ENCODE measurements at regions not wholly inside any gene's neighbourhood (a gene's known extent, or its start where the extent isn't known, plus 50 kb on each side); places are given as distances from the start of the nearest gene placed in this dataset.

DNA sequence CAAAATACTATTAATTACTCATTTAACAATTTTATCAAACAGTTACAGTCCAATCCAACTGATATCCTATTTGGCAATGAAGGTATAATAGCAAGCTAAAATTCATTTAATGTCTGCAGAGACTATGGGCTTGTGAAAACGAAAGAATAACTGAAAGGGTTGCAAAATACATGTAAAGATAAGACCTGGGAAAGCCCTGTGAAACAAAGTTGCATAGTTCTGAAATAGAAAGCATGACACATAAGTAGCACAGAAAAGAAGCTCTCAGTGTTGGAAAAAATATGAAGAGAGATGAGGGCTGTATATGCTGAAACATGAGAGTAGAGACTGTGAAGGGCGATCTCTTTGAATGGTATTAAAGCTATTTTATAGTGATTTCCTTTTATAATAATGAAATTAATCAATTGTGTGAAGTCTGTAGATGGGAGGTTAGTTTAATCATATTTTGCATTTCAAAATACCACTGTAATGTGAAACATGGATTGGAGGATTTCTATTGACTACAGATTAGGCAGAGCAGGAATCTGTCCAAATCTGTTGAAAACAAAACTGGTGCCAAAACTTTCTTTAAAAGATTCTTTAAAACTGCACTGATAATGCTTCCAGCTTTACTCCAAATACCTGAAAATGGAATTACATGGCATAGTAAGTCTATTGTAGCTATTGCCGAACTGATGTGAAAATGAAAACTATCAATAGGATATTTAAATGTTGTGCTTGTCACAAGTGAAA lies 1518.9 kb upstream of the B3GALT2 start:
- DNase-seq (ENCODE audit: low spot score) (no peak), ATAC-seq (ENCODE audit: insufficient number of reproducible peaks, low FRiP score, low read depth) (no peak)
- Histone ChIP-seq H3K27me3 (replicated peaks; ENCODE audit: insufficient read depth) (no peaks in the 10 kb centered on the region), H3K36me3 (no peaks in the 10 kb centered on the region), H3K4me3 (no peak overlapping the region), H3K9me3 (no peaks in the 10 kb centered on the region), H3K4me1 (ENCODE audit: control insufficient read depth in 1 of 2, low read depth in 2 of 2) (no peaks in the 10 kb centered on the region), H3K27ac (no peak overlapping the region)
- TF ChIP-seq, protein P1, sequence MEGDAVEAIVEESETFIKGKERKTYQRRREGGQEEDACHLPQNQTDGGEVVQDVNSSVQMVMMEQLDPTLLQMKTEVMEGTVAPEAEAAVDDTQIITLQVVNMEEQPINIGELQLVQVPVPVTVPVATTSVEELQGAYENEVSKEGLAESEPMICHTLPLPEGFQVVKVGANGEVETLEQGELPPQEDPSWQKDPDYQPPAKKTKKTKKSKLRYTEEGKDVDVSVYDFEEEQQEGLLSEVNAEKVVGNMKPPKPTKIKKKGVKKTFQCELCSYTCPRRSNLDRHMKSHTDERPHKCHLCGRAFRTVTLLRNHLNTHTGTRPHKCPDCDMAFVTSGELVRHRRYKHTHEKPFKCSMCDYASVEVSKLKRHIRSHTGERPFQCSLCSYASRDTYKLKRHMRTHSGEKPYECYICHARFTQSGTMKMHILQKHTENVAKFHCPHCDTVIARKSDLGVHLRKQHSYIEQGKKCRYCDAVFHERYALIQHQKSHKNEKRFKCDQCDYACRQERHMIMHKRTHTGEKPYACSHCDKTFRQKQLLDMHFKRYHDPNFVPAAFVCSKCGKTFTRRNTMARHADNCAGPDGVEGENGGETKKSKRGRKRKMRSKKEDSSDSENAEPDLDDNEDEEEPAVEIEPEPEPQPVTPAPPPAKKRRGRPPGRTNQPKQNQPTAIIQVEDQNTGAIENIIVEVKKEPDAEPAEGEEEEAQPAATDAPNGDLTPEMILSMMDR (IDR thresholded peaks at IDR 0.05): no peak

DNA sequence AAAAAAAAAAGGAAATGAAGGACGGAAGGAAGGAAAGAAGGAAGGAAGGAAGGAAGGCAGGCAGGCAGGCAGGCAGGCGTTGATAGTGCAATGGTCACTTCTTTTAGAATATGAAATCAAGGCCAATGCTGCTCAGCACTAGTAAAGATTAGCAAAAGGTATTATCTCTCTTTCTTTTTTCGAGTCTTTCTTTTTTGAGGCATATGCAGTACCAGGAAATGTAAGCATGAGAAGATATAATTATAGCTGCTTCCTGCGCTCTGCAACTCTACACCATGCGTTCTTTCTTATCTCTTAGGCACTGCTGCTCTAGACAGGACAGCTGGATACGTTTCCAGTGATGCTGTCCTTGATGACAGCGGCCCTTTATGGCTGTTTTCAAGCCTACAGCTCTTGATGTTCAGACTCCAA lies 1512.5 kb upstream of the B3GALT2 start:
- TF ChIP-seq, protein P1 (IDR thresholded peaks at IDR 0.05): no peak
- Histone ChIP-seq H3K4me3 (no peak overlapping the region), H3K4me1 (ENCODE audit: control insufficient read depth in 1 of 2, low read depth in 2 of 2) (no peaks in the 10 kb centered on the region), H3K27ac (no peak overlapping the region), H3K27me3 (replicated peaks; ENCODE audit: insufficient read depth) (no peaks in the 10 kb centered on the region), H3K36me3 (no peaks in the 10 kb centered on the region), H3K9me3 (no peaks in the 10 kb centered on the region)
- DNase-seq (ENCODE audit: low spot score): no peak
- no peak for ATAC-seq (ENCODE audit: insufficient number of reproducible peaks, low FRiP score, low read depth)

DNA sequence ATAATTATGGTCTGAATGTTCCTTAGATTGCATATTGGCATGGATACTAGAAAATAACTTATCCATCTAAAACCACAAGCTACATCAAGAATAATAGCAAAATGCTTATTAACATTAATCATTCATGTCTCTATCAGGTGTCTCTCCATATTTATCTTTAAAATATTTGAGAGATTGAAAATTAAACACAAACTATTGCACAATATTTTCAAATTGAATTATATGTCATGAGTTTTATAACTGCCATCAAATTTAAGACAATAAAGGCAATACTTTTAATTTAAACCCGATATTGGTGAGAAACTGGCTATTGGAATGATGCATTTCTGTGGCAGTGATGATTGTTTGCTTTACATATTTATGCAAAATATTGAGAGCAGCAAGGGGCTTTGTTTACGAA lies 1506.8 kb upstream of the B3GALT2 start:
- TF ChIP-seq, protein P1 (IDR thresholded peaks at IDR 0.05): no peak
- Histone ChIP-seq H3K27me3 (replicated peaks; ENCODE audit: insufficient read depth) (no peaks in the 10 kb centered on the region), H3K4me3 (no peak overlapping the region), H3K36me3 (no peaks in the 10 kb centered on the region), H3K4me1 (ENCODE audit: control insufficient read depth in 1 of 2, low read depth in 2 of 2) (no peaks in the 10 kb centered on the region), H3K27ac (no peak overlapping the region), H3K9me3 (no peaks in the 10 kb centered on the region)
- no peak for ATAC-seq (ENCODE audit: insufficient number of reproducible peaks, low FRiP score, low read depth)
- DNase-seq (ENCODE audit: low spot score): no peak

DNA sequence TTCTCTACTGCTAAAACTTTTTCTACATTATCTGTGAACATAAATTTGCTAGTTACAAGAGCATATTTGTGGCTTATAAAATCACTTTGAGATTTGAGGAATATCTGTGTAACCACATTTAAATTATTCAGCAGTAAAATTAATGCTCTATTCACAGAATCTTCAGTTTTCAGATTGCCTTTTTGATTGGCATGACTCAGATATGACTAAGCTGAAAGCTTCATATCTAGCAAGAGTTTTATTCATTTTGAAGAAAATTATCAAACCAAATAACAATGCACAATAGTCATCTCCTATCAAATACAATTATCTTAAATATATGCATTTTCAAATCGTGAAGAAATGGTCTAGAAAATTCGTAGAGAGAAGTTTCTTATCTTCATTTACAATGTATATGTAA lies 1498.2 kb upstream of the B3GALT2 start:
- TF ChIP-seq, protein P1 (IDR thresholded peaks at IDR 0.05): no peak
- DNase-seq (ENCODE audit: low spot score): no peak
- ATAC-seq (ENCODE audit: insufficient number of reproducible peaks, low FRiP score, low read depth): no peak
- H3K4me3 ChIP-seq: no peak overlapping the region
- H3K27ac ChIP-seq: no peak overlapping the region
- no peaks in the 10 kb centered on the region for H3K36me3 ChIP-seq
- no peaks in the 10 kb centered on the region for H3K9me3 ChIP-seq
- H3K27me3 ChIP-seq (replicated peaks; ENCODE audit: insufficient read depth): no peaks in the 10 kb centered on the region
- no peaks in the 10 kb centered on the region for H3K4me1 ChIP-seq (ENCODE audit: control insufficient read depth in 1 of 2, low read depth in 2 of 2)

DNA sequence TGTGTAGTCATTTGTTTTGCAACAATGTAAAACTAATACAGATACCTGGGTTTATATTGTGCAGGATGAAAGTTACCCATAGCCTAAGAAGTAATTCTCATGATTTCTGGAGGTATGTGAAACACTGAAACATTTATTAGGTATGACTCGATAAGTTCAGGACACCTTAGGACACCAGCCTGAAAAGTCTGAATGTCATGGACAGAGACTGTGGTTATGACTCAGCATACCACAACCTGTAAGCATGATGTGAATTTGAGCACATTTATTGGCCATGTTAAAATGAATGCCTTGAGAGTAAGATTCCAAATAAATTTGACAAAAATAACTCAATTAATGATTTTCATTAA lies 1471.7 kb upstream of the B3GALT2 start:
- Histone ChIP-seq H3K9me3 (no peaks in the 10 kb centered on the region), H3K27me3 (replicated peaks; ENCODE audit: insufficient read depth) (no peaks in the 10 kb centered on the region), H3K4me3 (no peak overlapping the region), H3K4me1 (ENCODE audit: control insufficient read depth in 1 of 2, low read depth in 2 of 2) (no peaks in the 10 kb centered on the region), H3K36me3 (no peaks in the 10 kb centered on the region), H3K27ac (no peak overlapping the region)
- ATAC-seq (ENCODE audit: insufficient number of reproducible peaks, low FRiP score, low read depth) (no peak), DNase-seq (ENCODE audit: low spot score) (no peak)
- TF ChIP-seq, protein P1 (IDR thresholded peaks at IDR 0.05): no peak
